GM19324 (cell line): ENCODE measurements at regions not wholly inside any gene's neighbourhood (a gene's known extent, or its start where the extent isn't known, plus 50 kb on each side); places are given as distances from the start of the nearest gene placed in this dataset.
"Not testable (repeated sequence)": the region's sequence is repeated elsewhere in the genome, so short reads cannot be mapped to it uniquely, and the experiment has no call there.

ENCODE experiments used
- ATAC-seq: cut with Tn5 transposase; IDR thresholded peaks from one replicate; pipeline ENCODE4 v1.9.1; 2021; ENCODE audit warnings: mild to moderate bottlenecking, moderate library complexity; ENCODE audit not compliant: unreplicated experiment, low FRiP score

- ATAC-seq: no peak
Measured at GRCh38 chr2:2788076-2788475, 457.0 kb upstream of the MYT1L start.

GRCh38 chr2:2787301-2787907 lies 456.3 kb upstream of the MYT1L start:
- ATAC-seq: no peak

- no peak for ATAC-seq
Measured at GRCh38 chr2:2782007-2782406, 450.9 kb upstream of the MYT1L start.

- no peak for ATAC-seq
Measured at GRCh38 chr2:2779727-2780126, 448.7 kb upstream of the MYT1L start.

- ATAC-seq: no peak
Measured at GRCh38 chr2:2777876-2778275, 446.8 kb upstream of the MYT1L start.

- ATAC-seq: no peak
Measured at GRCh38 chr2:2777213-2777612, 446.1 kb upstream of the MYT1L start.

- ATAC-seq: no peak
Measured at GRCh38 chr2:2775018-2775417, 443.9 kb upstream of the MYT1L start.

- no peak for ATAC-seq
Measured at GRCh38 chr2:2773692-2774091, 442.6 kb upstream of the MYT1L start.

- ATAC-seq: not testable (repeated sequence)
Measured at GRCh38 chr2:2773080-2773479, 442.0 kb upstream of the MYT1L start.

- no peak for ATAC-seq
Measured at GRCh38 chr2:2771721-2772411, 440.8 kb upstream of the MYT1L start.

GRCh38 chr2:2769481-2770431 lies 438.7 kb upstream of the MYT1L start:
- no peak for ATAC-seq

GRCh38 chr2:2768476-2768875 lies 437.4 kb upstream of the MYT1L start:
- no peak for ATAC-seq

- no peak for ATAC-seq
Measured at GRCh38 chr2:2767837-2768236, 436.8 kb upstream of the MYT1L start.

- ATAC-seq: no peak
Measured at GRCh38 chr2:2765839-2766495, 434.9 kb upstream of the MYT1L start.

GRCh38 chr2:2765176-2765800 lies 434.2 kb upstream of the MYT1L start:
- ATAC-seq: no peak

GRCh38 chr2:2764739-2765138 lies 433.7 kb upstream of the MYT1L start:
- no peak for ATAC-seq

- no peak for ATAC-seq
Measured at GRCh38 chr2:2764001-2764355, 432.9 kb upstream of the MYT1L start.

GRCh38 chr2:2763351-2764000 lies 432.4 kb upstream of the MYT1L start:
- no peak for ATAC-seq

- ATAC-seq: no peak
Measured at GRCh38 chr2:2762913-2763312, 431.8 kb upstream of the MYT1L start.
